Keratinocyte (primary cell): ENCODE measurements at regions not wholly inside any gene's neighbourhood (a gene's known extent, or its start where the extent isn't known, plus 50 kb on each side); places are given as distances from the start of the nearest gene placed in this dataset.

ENCODE experiments used
- CTCF ChIP-seq, 3 experiments: IDR thresholded peaks in 1 of 3; conservative IDR thresholded peaks in 1 of 3; optimal IDR thresholded peaks in 1 of 3; 2 replicates in 2 of 3; 3 replicates in 1 of 3; pipeline versions ENCODE3 to v1.5.1; 2011; ENCODE audit warnings: low read length in 3 of 3, mild to moderate bottlenecking in 3 of 3, moderate library complexity in 2 of 3, control low read depth in 1 of 3, inconsistent platforms in 1 of 3; ENCODE audit not compliant: insufficient read depth in 2 of 3; ENCODE audit errors: extremely low read depth in 1 of 3
- EZH2 ChIP-seq: IDR thresholded peaks from one replicate; pipeline ENCODE4 v1.6.1; 2012; ENCODE audit warnings: inconsistent platforms, mild to moderate bottlenecking, low read length, moderate library complexity

GRCh38 chr9:20269620-20270019 lies 352.7 kb downstream of the MLLT3 start:
- no peak for TF ChIP-seq CTCF (optimal IDR thresholded peaks at IDR 0.05 in 1 of 3, IDR thresholded peaks at IDR 0.05 in 1 of 3, conservative IDR thresholded peaks at IDR 0.05 in 1 of 3; ENCODE audit: extremely low read depth in 1 of 3, insufficient read depth in 2 of 3, low read length in 3 of 3)
- TF ChIP-seq EZH2: no peak
